ENCODE measurements at regions not wholly inside any gene's neighbourhood (a gene's known extent, or its start where the extent isn't known, plus 50 kb on each side); places are given as distances from the start of the nearest gene placed in this dataset.

DNA sequence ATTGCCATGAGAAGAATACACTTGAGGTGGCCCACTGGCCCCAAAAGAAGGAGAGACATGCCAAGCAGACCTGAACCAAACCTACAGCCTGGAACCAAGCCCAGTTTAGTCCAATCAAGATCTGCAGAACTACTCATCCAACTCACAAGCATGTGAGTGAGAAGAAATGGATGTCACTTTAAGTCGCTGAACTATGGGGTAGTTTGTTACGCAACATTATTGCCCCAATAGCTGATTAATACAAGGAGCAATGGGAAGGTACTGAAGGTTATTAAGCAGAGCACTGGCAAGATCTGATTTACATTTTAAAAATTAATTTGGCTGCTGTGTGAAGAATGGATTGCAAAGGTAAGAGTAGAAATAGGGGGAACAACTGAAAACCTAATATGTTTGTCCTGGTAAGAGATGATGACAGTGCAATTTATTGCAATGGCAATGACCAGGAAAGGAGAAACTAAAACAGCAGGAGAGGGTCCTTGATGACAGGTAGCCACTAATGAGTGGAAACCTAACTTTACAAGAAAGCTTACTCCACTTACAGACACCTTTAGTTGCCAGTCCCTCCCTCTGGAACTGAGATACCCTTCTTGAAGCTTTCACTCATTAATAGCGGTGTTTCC lies 132.9 kb upstream of the GRIA1 start:
- no CpG with 5 or more reads among the region's 3 CpGs for WGBS (ENCODE audit: insufficient coverage)
- Histone ChIP-seq H3K27ac (ENCODE audit: low read length in 2 of 2) (no peak overlapping the region), H3K9ac (ENCODE audit: low read length) (no peak overlapping the region), H3K79me2 (ENCODE audit: control insufficient read depth, insufficient read depth, low read length) (no peaks in the 10 kb centered on the region), H4K20me1 (ENCODE audit: control insufficient read depth, insufficient read depth, low read length, poor library complexity, severe bottlenecking) (no peaks in the 10 kb centered on the region), H2AFZ (ENCODE audit: insufficient read depth, low read depth, low read length, poor library complexity, severe bottlenecking) (no peak overlapping the region), H3K36me3 (replicated peaks in 1 of 2; ENCODE audit: control extremely low read depth in 1 of 2, control insufficient read depth in 1 of 2, extremely low read depth in 1 of 2, insufficient read depth in 2 of 2, low read length in 1 of 2) (no peaks in the 10 kb centered on the region), H3K4me2 (replicated peaks; ENCODE audit: low read depth, low read length, poor library complexity, severe bottlenecking) (no peak overlapping the region), H3K9me3 (ENCODE audit: control extremely low read depth in 1 of 3, control insufficient read depth in 2 of 3, insufficient read depth in 1 of 3, low read length in 2 of 3) (no peaks in the 10 kb centered on the region), H3K4me3 (ENCODE audit: control extremely low read depth in 1 of 5, extremely low read depth in 1 of 5, insufficient read depth in 1 of 5, low read depth in 2 of 5, low read length in 4 of 5) (no peak overlapping the region), H3K27me3 (replicated peaks in 1 of 4; ENCODE audit: control extremely low read depth in 1 of 4, control insufficient read depth in 3 of 4, insufficient read depth in 4 of 4, low read length in 3 of 4) (no peaks in the 10 kb centered on the region), H3K4me1 (ENCODE audit: control insufficient read depth in 2 of 2, insufficient read depth in 2 of 2, low read length in 2 of 2) (no peaks in the 10 kb centered on the region)
- Mint-ChIP-seq H3K27me3 (no peaks in the 10 kb centered on the region), H3K9me3 (ENCODE audit: insufficient read depth) (peaks cover 6% of the 10 kb centered on the region), H3K4me1 (peaks cover 7% of the 10 kb centered on the region), H3K4me3 (no peak overlapping the region), H3K27ac (no peak overlapping the region)
- ATAC-seq (ENCODE audit: low read depth), result no peak
- ChIA-PET CTCF (no interaction called here), POLR2A (no interaction called here)
- TF ChIP-seq EZH2 (IDR thresholded peaks at IDR 0.05; ENCODE audit: borderline replicate concordance, insufficient read depth, low read depth, low read length, poor library complexity, severe bottlenecking), result no peak
- intact Hi-C loops (cut with micrococcal nuclease), result no loop called here
- no peak for DNase-seq

- no peak overlapping the region for H2AFZ ChIP-seq (ENCODE audit: insufficient read depth, low read depth, low read length, poor library complexity, severe bottlenecking)
- peaks cover 4% of the 10 kb centered on the region for H3K4me1 Mint-ChIP-seq
- H3K9me3 ChIP-seq (ENCODE audit: control extremely low read depth in 1 of 3, control insufficient read depth in 2 of 3, insufficient read depth in 1 of 3, low read length in 2 of 3), result no peaks in the 10 kb centered on the region
- no peaks in the 10 kb centered on the region for H3K79me2 ChIP-seq (ENCODE audit: control insufficient read depth, insufficient read depth, low read length)
- POLR2A ChIA-PET, result no interaction called here
- H3K4me3 Mint-ChIP-seq, result no peak overlapping the region
- H3K4me2 ChIP-seq (replicated peaks; ENCODE audit: low read depth, low read length, poor library complexity, severe bottlenecking), result peak overlapping the region; percentile 16
- H3K27me3 ChIP-seq (replicated peaks in 1 of 4; ENCODE audit: control extremely low read depth in 1 of 4, control insufficient read depth in 3 of 4, insufficient read depth in 4 of 4, low read length in 3 of 4), result no peaks in the 10 kb centered on the region
- H3K27me3 Mint-ChIP-seq, result no peaks in the 10 kb centered on the region
- H3K4me3 ChIP-seq (ENCODE audit: control extremely low read depth in 1 of 5, extremely low read depth in 1 of 5, insufficient read depth in 1 of 5, low read depth in 2 of 5, low read length in 4 of 5), result no peak overlapping the region
- H3K9me3 Mint-ChIP-seq (ENCODE audit: insufficient read depth), result peaks cover 6% of the 10 kb centered on the region
- no peaks in the 10 kb centered on the region for H3K36me3 ChIP-seq (replicated peaks in 1 of 2; ENCODE audit: control extremely low read depth in 1 of 2, control insufficient read depth in 1 of 2, extremely low read depth in 1 of 2, insufficient read depth in 2 of 2, low read length in 1 of 2)
- H3K27ac ChIP-seq (ENCODE audit: low read length in 2 of 2), result no peak overlapping the region
- H4K20me1 ChIP-seq (ENCODE audit: control insufficient read depth, insufficient read depth, low read length, poor library complexity, severe bottlenecking), result no peaks in the 10 kb centered on the region
- H3K27ac Mint-ChIP-seq, result no peak overlapping the region
- TF ChIP-seq, protein P1, sequence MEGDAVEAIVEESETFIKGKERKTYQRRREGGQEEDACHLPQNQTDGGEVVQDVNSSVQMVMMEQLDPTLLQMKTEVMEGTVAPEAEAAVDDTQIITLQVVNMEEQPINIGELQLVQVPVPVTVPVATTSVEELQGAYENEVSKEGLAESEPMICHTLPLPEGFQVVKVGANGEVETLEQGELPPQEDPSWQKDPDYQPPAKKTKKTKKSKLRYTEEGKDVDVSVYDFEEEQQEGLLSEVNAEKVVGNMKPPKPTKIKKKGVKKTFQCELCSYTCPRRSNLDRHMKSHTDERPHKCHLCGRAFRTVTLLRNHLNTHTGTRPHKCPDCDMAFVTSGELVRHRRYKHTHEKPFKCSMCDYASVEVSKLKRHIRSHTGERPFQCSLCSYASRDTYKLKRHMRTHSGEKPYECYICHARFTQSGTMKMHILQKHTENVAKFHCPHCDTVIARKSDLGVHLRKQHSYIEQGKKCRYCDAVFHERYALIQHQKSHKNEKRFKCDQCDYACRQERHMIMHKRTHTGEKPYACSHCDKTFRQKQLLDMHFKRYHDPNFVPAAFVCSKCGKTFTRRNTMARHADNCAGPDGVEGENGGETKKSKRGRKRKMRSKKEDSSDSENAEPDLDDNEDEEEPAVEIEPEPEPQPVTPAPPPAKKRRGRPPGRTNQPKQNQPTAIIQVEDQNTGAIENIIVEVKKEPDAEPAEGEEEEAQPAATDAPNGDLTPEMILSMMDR (IDR thresholded peaks at IDR 0.05), result no peak
- no peak for TF ChIP-seq EZH2 (IDR thresholded peaks at IDR 0.05; ENCODE audit: borderline replicate concordance, insufficient read depth, low read depth, low read length, poor library complexity, severe bottlenecking)
- CTCF ChIA-PET, result no interaction called here
- H3K9ac ChIP-seq (ENCODE audit: low read length), result no peak overlapping the region
- no peaks in the 10 kb centered on the region for H3K4me1 ChIP-seq (ENCODE audit: control insufficient read depth in 2 of 2, insufficient read depth in 2 of 2, low read length in 2 of 2)
- intact Hi-C loops (cut with micrococcal nuclease), result no loop called here
- ATAC-seq (ENCODE audit: low read depth), result no peak
- no CpG with 5 or more reads among the region's 3 CpGs for WGBS (ENCODE audit: insufficient coverage)
- no peak for DNase-seq
Observed at GRCh38 chr5:153358315-153358976, 132.0 kb upstream of the GRIA1 start.
